ENCODE measurements at regions not wholly inside any gene's neighbourhood (a gene's known extent, or its start where the extent isn't known, plus 50 kb on each side); places are given as distances from the start of the nearest gene placed in this dataset.

DNA sequence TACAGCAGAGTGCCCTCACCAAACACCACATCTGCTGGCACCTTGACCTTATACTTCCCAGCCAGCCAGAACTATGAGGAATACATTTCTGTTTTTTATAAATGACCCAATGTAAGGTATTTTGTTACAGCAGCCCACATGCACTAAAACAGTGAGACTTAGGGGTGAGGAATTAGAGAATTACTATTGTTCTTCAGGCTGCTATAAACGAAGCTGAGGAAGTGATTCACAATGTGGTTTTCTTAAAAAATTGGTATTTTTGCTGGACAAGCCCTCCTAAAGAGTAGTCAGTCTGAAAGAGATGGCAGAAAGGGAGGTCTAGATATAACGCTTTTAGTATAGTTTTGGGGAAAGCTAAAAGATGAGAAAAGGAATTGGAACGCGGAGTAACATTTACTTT, 101.0 kb downstream of the SLITRK6 start:
- TF ChIP-seq POLR2AphosphoS5 (IDR thresholded peaks at IDR 0.05; ENCODE audit: low read depth, low read length) (no peak), POLR2A (IDR thresholded peaks at IDR 0.05; ENCODE audit: low read depth, low read length) (no peak), TAF1 (IDR thresholded peaks at IDR 0.05; ENCODE audit: borderline replicate concordance, low read depth, low read length) (no peak)
